Activated naive CD4-positive, alpha-beta T cell treated with Interleukin-2 at 50 U/mL for 16 hours (primary cell): ENCODE measurements at regions not wholly inside any gene's neighbourhood (a gene's known extent, or its start where the extent isn't known, plus 50 kb on each side); places are given as distances from the start of the nearest gene placed in this dataset.
A peak's percentile ranks its signal among the peaks of the same experiment; 100 is the strongest.
"Not testable (repeated sequence)": the region's sequence is repeated elsewhere in the genome, so short reads cannot be mapped to it uniquely, and the experiment has no call there.

Source experiments
- DNase-seq: peaks from one replicate; pipeline ENCODE4 v3.0.0-alpha.2; 2020

DNA sequence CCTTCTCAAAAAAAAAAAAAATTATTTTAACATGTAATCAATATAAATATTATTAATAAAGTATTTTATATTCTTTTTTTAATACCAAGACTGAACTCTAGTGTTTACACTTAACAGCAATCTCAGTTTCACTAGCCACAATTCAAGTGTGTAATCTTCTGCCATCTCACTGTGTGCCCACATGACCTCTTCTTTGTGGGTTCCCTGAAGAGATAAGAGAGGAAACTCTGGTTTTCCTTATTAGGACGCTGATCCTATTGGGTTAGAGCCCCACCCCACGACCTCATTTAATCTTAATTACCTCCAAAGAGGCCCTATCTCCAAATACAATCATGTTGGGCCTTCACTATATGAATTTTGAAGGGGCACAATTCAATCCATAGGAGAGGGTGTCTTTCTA is 177.6 kb downstream of the STK31 start:
- DNase-seq, result no peak

- DNase-seq, result no peak
Observed at GRCh38 chr7:23888958-23889357, 178.9 kb downstream of the STK31 start.

DNA sequence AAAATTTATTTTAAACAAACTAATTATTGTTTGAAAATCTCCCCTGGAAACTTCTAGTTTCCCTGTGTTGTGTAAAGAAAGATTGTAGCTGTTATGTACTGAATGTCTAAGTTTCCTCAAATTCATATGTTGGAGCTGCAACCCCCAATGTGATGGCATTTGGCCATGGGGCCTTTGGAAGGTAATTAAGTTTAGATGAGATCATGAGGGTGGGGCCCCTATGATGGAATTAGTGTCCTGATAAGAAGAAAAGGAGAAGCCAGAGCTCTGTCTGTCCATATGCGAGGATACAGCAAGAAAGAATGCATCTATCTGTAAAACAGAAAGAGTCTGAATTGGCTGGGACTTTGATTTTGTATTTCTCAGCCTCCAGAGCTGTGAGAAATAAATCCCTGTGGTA is 179.5 kb downstream of the STK31 start:
- DNase-seq, result no peak

- no peak for DNase-seq
Observed at GRCh38 chr7:23892019-23892418, 182.0 kb downstream of the STK31 start.

DNA sequence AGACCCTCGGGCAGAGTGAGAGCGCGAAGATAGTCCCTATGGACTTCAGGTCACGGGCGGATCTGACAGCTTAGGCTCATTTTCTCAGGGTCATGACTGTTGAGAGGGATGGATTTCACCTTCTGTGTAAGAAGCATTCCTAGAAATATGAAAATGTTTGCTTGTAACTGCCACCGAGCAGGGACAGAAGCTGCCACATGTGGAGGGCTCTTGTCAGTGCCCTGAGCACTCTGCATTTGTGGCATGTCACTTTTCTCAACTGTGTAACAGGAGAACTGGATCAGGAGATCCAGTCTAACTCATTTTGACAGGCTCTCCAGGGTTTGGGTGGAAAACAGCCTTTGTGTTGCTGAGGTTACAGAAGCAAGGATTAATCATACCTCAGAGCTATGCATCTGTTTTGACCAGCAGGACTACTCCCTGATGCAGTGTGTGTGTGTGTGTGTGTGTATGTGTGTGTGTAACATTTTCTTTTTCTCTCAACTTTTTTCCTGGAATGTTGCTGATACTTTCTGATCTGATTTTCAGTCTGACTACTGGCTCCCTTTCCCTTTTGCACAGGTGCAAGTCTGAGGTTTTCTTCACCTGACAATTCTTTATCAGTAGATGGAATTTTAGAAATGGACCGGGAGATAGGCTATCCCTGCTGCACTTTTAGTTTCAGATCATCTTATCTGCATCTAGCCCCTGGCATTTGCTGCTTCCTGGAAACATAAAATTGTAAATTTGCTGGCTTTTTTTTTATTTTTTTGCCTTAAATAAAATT is 183.3 kb downstream of the STK31 start:
- DNase-seq, result no peak

DNA sequence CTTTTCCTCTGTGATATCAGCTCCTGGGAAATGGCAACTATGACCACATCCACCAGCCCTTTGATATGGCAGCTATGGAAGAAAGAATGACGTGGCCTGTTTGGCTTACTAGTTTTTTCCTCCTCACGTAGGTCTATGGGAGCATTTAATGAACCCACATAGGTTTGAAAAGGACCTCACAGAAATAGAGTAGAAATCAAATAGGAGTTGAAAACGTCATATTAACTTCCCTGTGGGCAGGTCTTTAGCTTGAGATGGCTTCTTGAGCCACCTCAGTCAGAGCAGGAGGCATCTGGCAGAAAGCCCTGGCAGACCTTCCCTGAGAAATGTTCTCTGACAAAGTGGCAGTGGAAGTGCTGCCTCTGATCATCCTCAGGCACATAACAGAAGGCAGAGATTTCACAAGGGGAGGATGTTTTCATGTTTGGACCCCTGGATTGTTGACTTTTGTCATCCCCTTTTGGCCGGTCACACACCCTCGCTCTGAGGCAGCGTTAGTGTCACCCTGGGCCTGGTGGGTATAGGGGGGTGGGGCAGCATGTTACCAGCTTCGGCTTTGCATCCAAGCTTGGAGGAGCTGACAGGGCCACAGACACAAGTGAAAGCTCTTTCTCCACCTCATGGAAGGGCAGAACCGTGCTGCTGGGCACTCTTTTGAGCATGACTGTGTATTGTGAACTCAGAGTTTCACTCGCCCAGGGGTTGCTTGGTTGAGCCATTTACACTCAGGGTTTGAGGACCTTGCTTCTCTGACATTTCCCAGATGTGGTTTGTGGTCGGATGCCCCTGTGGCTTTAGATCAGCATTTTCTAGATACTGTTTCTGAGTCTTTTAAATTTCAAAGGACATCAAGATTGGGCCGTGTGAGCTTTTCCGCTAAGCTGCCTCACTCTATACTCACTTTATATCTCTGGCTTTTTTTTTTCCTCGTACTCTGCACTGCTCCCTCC is 184.2 kb downstream of the STK31 start:
- peak; percentile 15 for DNase-seq

GRCh38 chr7:23894892-23895569 is 185.0 kb downstream of the STK31 start:
- no peak for DNase-seq

DNA sequence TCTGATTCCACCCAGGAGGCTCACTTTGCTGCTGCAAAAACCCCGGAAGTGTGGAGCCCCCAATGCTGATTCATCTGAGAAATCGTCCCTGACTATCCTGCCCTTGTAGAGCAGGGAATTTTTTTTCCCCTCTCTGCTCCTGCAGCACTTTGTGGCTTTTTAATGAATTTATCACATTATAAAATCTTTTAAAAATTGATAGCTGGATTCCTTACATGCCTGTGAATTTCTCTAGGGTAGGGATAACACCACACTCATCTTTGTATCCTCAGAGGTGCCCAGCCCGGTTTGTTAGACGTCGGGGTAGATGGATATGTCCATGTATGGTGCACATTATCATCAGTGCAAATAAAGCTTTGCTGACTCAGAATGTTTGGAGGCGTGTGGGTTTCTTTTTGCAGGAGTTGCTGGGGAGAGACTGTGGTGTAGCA is 185.7 kb downstream of the STK31 start:
- DNase-seq, result no peak

- no peak for DNase-seq
Observed at GRCh38 chr7:23898619-23899018, 188.6 kb downstream of the STK31 start.

GRCh38 chr7:23904901-23905300 is 194.9 kb downstream of the STK31 start:
- DNase-seq, result not testable (repeated sequence)

DNA sequence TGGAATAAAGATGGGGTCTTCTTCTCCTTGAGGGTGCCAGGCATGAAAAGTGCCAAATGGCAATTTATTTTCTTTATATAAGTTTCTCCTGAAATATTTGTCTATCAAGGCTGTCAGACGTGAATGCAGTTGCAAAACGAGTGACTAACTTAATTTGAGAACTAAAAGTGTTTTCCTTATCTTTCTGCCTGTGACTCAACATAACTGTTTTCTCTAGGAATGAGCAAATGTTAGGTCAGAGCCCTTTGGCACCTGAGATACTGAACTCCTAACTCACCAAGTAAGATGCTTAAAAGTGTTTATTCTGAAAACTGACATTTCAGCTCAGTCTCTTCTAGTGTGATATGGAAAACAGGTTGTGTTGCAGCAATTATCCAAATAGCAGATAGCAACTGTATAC is 197.0 kb downstream of the STK31 start:
- DNase-seq, result no peak

- DNase-seq, result no peak
Observed at GRCh38 chr7:23909426-23909825, 199.4 kb downstream of the STK31 start.

- DNase-seq, result no peak
Observed at GRCh38 chr7:23912065-23912464, 202.0 kb downstream of the STK31 start.

- DNase-seq, result no peak
Observed at GRCh38 chr7:23913016-23913415, 203.0 kb downstream of the STK31 start.

- no peak for DNase-seq
Observed at GRCh38 chr7:23915236-23915635, 205.2 kb downstream of the STK31 start.

GRCh38 chr7:23918286-23918685 is 208.3 kb downstream of the STK31 start:
- no peak for DNase-seq

GRCh38 chr7:23918856-23919255 is 208.8 kb downstream of the STK31 start:
- DNase-seq, result no peak

DNA sequence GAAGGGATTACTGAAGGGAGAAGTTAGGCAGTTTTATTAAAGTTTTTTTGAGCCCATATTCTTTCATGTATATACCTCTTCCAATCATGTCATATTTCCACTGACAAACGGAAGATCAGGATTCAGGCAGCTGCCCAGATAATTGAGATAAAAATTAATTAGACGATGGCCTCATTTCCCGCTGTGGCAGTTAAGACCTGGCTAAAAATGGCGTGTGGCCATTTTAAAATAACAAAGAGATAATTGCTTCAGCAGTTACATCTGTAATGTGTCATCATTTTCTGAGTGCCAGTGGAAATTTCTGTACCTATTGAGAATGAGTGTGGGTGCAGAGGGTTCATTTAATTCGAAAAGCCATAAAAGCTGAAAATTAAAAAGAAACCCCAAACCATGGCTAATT is 215.1 kb downstream of the STK31 start:
- no peak for DNase-seq

DNA sequence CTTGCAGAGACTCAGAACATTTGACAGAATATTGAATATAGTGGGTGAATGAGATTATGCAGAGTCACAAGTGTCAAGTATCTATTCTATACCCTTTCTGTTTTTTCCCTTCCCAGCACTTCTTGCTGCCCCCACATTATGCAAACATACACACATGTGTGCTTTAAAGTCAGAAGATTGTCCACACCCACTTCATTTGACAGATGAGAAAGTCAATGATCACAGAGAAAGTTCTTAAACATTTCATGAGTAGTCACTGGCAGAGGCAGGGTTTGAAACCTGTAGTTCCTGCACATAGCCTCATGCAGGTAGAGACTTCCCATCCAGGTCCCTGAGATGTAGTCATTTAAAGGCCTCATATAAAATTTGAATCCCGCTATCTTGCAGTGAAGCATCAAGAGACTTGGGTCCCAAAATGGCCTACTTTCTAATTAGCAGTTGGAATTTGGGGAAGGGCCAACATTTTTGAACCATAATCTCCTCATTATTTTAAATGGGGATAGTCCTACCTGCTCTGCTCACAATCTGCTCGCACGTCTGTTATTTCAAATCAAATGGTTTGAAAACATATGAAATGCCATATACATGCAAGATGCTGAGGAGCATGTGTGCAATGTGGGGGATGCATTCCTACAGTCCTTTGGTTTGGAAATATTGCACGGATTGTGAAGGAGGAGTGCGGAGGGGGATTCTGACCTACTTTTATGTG is 217.8 kb downstream of the STK31 start:
- DNase-seq, result no peak

- no peak for DNase-seq
Observed at GRCh38 chr7:23928418-23928775, 218.4 kb downstream of the STK31 start.

DNA sequence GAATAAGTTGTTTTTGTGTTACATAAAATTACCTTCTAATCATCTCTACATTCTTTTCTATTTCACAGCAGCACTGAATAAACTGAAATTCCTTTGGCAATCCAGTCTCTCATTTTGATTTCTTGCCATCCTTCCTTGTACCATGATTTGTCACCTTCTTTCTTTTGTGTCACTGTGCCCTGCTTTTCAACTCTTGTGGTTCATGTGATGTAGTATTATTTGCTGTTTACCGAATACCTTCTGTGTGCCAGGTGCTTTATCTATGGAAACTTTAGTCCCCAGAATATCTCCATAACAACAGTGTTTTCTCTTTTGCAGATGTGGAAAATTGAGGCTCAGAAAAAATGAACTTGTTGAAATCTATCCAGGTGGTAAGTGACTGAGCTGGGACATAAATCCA is 220.3 kb downstream of the STK31 start:
- no peak for DNase-seq

DNA sequence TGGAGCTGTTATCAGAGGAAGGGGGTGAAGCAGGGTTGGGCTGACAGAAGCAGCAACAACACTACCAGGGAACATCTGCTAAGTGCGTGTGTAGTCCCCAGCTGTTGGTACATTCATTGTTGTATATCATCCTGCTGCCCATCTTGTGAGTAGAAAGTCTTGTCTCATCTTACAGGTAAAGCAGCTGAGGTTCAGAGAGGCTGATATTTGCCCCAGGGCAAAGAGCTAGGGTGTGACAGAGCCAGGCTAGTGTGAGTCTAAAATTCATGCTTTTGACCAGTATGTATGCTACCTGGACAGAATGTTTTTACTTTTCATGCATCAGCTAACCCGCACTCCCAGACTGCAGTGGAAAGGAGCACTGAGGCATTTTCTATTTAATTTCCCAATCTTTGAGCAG is 221.6 kb downstream of the STK31 start:
- DNase-seq, result no peak

DNA sequence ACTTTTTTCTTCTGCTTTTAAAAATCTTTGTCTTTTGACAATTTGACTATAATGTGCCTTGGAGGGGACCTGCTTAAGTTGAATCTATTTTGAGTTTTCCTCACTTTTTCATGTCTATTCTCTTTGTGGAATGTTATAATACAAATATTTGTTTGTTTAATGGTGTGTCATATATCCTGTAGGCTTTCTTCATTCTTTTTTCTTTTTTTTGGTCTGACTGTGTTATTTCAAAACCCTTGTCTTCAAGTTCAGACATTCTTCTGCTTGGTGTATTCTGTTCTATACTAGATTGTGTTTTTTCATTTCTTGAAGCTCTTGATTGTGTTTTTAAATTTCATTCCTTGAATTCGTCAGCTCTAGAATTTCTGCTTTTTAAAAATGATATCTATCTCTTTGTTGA is 228.2 kb downstream of the STK31 start:
- no peak for DNase-seq
